NCI-H2196 treated with DMSO at 0.1 percent for 48 hours (cell line): ENCODE measurements at regions not wholly inside any gene's neighbourhood (a gene's known extent, or its start where the extent isn't known, plus 50 kb on each side); places are given as distances from the start of the nearest gene placed in this dataset.

Experiments used
- DNase-seq: peaks from one replicate; lab custom pipeline; 2025; ENCODE audit not compliant: unreplicated experiment; lab: John Stamatoyannopoulos, UW

DNA sequence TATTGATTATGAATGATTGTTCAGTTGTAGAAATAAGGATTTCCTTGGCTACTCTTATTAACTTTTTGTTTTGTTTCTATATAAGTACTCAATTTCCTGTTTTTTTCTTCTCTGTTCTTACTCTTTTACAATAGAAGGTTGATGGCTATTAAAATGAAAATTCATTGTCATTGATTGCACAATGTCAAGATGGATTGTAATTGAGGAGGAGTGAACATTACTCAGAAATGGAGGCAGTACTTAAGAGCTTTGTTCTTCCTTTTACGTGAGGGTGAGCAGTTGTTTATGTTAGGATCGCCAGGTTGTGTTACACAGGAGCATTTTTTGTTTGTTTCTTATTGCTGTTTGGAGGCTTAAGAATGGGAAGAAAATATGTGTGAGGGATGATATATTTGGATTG, 2062.4 kb downstream of the ARAP2 start:
- DNase-seq: no peak

DNA sequence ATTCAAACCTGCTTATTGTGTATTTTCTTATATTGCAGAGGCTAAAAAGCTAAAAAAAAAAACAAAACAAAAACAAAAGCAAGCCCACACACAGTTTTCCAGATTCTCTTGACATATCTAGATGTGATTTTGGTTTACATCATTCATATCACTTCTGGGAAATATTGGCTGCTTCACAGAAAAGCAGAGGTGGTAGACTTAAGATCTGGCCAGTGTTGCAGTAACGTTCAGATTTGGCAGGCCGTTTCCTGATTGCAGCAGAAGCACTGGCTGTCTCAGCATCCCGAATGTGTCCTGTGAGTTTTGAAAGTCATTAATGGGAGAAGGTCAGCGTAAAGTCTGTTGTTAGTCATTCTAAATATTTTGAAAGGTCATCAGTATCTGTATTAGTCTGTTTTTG, 2062.0 kb downstream of the ARAP2 start:
- DNase-seq: no peak

DNA sequence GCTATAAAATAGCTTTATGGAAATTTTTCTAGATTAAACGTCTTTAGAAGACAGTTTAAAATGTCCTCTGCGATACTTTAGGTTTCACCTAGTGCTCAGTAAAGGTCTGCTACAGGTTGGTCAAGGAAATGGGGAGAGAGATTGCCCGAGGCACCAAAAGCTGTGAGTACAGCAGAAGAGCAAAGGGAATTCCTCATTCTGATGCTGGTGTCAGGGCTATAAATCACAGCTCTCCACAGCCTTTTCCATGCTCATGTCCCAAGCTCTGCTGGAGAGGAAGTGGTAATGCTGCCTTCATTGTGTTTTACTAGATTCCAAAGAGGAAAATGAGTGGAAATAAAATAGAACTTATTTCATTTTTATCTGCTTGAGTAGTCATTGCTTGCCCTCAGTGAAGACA, 2060.4 kb downstream of the ARAP2 start:
- DNase-seq: no peak

DNA sequence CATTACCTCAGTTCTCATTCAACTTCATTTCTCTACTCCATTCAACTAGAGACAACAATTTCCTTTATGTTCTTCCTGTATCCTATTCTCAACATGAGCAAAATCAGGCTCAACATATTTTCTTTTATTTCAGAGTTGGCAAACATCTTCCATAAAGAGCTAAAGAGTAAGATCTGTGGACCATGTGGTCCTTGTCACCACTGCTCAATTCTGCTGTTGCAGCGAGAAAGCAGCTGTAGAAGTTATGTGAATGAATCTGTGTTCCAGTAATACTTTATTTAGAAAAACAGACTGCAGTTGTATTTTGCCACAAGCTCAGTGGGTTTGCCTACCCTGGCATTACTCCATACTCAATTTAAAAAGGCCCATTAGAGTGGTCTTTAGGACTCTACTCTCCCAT, 2057.3 kb downstream of the ARAP2 start:
- no peak for DNase-seq

DNA sequence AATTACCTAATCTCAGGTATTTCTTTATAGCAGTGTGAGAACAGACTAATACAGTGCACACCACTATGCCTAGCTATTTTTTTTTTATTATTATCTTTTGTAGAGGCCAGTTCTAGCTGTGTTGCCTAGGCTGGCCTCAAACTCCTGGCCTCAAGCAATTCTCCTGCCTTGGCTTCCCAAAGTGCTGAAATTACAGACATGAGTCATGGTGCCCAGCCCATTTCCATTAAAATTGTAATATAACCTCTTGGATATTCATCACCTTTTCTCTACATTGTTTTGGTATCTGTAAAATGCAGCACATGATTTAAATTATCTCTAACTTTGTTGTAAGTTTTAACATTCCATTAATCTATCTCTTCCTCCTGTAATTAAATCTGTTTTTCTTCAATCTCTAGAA, 2052.9 kb downstream of the ARAP2 start:
- no peak for DNase-seq

DNA sequence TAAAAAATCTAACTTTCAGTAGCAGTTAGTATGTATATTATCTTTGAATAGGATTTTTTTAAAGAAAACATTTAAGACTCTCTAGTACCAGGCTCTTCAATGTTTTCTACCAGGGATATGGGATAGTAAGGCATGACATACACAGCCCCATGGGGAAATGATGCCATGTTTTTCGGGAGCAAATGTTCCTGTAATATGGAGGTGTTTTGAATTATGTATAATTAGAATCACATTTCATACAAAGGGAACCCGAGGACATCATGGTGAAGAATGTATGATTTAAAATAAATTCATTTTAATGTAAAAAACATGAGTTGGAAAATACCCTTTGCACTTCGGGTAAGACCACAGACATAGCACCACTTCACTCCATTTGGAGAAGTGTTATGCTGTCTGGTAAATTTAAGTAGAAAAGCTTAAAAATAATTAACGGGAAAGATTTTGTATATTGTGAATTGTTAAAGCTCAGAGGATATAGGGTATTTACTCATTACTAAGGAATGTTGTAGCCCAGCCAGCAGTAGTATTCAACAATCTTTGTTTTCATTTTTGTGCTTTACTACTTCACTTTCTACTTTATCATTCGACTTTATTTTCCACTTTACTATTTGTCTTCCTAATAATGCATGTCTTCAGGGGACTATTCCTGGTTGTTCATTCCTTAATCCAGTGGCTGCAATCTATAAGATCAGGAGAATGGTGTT, 2050.7 kb downstream of the ARAP2 start:
- DNase-seq: no peak

DNA sequence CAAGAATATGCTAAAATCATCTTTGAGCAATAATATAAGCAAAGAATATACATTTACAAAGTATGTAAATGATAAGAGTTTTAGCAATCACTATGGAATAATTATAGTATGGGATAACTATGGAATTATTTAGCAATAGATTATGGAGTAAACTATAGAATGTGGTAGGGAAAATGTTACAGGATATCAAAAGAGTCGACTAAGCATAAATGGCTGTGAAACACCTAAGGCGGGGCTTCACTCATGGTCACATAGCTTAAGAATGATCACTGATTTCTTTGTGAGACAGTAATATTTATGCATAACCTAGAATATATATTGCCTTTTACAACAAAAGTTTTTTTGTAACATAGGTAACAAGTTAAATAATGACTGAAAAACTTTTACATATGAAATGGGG, 2049.7 kb downstream of the ARAP2 start:
- no peak for DNase-seq

DNA sequence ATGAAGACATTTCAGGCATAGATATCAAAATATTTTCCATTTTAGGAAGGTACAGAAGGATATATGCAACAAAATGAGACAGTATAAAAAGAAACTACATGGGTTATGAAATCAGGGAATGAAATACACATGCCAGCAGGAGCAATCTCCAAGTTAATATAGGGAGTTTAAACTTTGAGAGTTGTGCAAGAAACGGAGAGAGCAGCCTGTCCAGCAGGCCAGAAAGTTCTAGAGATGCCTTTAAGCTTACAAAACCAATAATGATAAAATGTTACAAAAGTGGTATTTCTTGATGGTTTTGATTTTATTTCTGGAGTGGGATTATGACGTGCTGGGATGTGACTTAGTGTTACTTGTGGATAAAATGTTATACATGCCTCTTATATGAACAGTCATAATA, 2047.9 kb downstream of the ARAP2 start:
- no peak for DNase-seq

DNA sequence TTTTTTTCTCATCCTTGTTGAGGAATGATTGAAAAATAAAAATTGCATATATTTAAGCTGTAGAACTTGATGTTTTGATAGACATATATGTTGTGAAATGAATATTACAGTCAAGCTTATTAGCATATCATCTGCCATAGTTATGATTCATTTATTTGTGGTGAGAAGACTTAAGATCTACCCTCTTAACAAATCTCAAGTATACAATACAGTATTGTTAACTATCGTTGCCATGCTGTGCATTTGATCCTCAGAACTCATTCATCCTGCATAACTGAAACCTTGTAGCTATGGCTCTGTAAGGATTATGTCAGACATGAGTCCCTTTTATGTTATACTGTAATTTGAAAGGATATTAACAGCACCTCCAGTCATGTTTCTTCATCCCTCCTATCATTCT, 2045.3 kb downstream of the ARAP2 start:
- DNase-seq: no peak

DNA sequence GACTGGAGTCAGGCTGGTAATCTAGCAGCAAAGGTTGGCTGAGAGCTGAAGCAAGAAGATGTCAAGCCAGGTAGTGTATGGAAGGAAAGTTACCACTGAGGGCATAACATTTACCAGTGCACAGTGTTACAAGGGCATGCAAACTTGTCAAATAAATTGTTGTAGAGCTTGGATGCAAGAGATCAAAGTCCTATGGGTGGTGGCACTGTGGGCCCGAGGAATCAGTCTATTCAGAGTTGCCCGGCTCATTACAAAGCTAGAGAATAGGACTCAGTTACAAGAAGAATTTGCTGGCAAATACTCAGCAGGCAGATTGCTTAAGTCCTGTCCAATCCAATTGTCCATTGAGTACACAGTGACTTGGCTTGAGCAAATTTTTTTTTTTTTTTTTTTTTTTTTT, 2043.8 kb downstream of the ARAP2 start:
- no peak for DNase-seq

DNA sequence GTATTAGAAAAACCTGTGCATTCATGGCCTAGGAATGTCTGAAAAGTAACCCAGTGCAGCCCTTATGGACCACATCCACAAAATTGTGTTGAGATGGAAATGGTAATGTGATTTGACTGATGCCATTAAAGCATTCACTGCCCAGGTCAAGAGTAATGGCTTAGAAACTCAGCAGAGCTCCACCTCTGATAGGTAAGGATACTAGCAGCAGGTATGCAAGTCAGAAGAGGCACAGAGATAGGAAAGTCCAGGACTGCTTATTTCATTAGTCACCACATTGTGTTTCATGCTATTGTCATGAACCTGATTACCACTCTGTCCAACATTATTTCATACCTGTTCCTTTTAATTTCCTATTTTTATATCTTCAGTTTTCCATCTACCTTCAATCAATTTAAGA, 2042.2 kb downstream of the ARAP2 start:
- no peak for DNase-seq

DNA sequence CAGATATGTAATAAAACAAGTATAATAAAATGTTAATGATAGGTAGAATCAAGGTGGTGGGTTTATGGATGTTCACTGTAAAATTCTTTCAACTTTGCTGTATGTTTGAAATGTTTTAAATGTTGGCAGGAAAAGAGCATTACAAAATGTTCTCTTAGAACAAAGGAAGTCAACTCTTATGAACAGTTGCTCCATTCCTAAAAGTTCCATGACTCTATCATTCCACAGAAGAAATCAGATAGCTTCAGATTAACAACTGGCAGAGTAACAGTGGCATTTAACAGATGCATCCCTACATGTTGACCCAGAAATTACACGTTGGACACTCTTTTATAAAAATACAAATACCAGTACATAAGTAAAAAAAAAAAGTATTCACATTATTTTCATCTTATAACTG, 2023.7 kb downstream of the ARAP2 start:
- no peak for DNase-seq

DNA sequence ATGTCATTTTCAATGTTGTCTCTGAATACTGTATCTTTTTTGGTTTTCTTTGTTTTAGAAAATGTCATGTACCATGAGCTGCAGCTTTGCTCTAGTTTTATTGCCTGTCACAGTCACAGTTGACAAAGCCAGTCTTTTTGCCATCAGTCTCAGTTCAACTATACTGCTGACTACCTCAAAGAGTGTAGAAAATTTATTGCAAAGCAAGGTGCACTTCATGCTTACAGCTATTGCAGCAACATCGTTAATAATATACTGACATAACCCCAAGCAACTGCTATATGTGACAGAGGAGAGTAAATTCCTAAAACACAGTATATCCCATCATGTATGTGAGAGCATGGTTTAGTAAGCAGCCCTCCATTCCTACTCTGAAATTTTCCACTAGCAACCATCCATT, 2022.3 kb downstream of the ARAP2 start:
- DNase-seq: no peak

DNA sequence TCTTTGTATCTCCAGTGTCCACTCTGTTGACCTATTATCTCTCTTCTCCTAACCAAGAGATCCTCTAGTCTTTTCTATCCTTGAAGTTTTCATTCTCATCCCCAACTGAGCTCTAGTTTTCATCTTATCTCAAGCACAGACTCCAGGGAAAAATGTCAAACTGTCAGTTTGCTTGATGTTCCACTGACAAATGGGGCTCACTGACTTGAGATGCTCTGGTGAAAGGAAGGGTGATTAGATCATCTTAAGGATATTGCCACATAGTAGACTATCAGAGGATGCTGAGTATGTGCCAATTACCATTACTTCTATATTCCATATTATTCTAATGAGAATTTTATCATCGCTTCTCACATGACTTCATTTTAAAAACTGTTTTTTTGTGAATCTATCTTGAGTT, 2008.2 kb downstream of the ARAP2 start:
- no peak for DNase-seq

DNA sequence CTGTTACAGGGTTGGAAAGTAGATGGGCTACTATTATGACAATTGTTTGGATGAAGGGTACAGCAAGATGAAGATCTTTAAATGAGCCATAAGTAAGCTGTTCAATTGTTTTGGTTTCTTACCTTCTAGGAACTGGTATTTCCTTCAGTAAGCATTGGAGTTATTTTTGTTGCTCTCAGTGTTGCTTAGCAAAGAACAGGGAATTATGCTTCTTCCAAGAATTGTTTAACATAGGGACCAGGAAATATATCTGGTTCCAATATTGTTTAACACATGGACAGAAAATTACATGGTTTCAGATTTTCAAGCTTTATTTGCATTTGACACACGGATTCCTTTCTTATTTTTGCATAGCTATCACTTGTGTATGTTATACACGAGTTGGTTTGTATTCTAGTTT, 1999.0 kb downstream of the ARAP2 start:
- DNase-seq: no peak

DNA sequence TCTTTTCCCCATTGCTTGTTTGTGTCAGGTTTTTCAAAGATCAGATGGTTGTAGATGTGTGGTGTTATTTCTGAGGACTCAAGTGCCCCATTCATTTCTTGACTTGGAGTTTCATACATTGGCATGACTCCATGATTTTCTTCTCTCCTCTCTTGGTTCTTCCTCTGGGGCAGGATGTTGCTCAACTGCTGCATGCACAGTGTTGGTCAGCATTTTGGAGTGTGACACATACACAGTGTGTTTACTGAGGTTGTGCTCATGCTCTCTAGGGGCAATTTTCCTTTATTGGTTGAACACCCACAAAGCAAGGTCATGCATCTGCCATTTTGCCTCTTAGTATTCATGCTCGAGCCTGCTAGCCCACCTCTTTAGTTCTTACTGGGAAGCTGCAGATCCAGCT, 1993.8 kb downstream of the ARAP2 start:
- no peak for DNase-seq

DNA sequence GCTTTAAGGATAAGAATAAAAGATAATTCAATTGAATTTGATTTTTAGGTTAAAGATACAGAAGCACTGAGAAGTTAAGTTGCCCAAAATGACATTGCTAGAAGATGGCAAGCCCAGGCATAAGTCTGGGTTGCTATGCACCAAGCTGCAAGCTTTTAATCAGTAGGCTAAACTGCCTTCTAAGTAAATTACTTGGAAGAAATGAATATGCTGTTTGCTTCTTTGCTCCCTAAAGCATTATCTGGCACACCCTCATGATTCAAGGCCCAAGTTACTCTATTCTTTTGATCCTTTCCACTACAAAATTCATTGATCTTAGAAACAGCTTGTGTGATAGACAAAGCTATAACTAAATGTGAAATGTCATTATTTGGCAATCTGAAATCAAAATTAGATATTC, 1991.1 kb downstream of the ARAP2 start:
- no peak for DNase-seq

DNA sequence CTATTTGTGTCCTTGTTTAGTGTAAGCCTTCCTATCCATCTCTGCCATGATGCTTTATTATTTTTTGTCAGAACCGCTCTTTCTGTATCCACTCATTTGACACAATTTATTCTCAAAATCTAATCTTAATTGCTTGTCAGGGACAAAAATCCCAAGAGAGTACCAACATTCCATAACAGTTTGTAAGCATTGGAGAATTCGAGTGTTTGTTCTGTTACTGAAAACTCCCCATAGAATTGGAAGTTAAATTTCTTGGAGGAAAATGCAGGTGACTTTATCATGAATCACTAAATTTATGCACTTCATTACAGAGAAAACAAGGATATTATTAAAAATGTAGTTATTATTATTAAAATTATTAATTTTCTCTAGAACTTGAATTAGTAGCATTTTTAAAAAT, 1986.1 kb downstream of the ARAP2 start:
- DNase-seq: no peak

DNA sequence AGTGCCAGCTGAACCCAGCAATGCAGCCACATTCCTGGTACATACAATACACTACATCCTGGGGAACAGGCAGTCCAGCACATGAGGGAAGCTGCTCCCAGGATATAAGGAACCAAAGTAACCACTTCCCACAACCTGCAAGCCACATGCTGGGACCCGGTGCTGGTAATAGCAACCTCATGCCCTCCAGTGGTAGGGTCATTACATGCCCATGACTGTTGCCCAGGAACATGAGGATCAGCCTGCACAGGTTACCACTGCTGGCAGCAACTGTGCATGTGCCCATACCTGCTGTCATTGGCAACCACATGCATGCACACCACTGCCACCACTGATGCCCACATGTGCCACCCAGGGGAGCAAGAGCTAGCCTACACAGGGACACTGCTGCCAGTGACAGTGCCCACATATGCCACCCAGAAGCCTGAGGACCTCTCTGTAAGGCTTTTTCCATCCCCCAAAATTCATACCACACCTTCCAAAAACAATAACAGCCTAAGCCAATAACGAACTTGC, 1982.5 kb downstream of the ARAP2 start:
- DNase-seq: no peak

DNA sequence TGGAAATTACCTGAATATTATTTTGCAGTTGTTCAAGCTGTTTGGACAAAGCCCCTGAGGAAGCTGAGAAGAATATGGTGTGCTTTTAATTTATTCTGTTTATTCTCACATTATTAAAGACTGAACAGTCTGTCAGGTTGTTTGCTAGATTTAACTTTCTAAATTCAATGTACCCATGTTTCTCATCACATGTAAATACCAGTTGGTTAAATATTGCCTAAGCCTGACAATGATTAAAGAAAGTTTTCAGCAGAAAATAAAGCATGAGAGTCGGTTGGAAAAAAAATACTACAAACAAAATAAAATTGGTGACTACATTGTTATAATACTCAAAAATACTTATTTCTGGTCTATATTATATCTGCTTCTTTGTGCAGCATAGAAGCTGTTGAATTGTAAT, 1974.7 kb downstream of the ARAP2 start:
- DNase-seq: no peak

DNA sequence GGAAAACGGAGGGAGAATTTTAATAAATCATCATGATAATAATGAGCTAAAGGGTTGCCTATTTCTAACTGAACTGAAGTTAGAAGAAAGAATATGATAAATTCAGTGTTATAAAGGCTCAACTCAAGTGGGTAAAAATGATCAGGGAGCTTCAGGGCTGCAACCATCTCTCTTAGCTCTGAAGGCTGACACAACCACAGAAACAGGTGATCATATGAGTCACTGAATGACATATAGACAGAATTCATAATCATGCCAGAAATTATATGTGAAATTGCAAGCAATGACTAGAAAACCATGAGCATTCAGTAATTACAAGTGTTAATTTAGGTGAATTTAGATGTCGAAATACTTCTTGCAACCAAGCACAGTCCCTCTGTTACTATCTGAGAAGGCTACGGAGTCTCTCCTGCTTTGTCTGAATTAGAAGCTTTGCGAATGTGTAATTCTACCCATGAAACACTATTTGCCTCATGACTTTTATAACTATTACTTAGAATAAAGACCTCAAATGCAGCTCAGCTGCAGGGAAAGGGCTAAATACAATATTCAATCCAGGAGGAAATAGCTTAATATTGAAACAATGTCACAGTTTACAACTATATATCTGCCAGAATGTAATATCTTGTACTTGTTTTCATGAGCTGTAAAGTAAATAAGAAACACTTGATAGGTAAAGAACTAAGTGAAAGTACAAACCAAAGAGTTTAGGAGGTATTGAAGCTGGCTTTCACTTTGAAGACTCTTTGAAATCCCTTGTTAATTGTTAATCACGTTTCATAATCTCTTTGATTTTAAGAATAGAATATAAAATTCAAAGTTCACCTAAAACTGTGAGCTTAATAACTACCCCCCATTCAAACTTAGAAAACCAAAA, 1972.6 kb downstream of the ARAP2 start:
- DNase-seq: no peak

DNA sequence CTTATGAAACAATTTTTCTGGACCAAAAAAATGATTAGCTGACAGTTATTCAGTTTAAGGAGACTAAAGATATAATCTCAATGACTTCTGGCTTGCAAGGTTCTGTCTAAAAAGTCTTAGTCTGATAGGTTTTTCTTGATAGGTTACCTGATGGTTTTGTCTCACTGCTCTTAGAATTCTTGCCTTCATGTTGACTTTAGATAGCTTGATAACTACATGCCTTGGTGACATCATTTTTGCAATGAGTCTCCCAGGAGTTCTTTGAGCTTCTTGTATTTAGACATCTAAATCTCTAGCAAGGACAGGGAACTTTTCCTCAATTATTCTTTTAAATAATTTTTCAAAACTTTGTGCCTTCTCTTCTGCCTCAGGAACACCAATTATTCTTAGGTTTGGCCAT, 1965.3 kb downstream of the ARAP2 start:
- no peak for DNase-seq
